Retinal pigment epithelial cell (primary cell): ENCODE measurements at regions not wholly inside any gene's neighbourhood (a gene's known extent, or its start where the extent isn't known, plus 50 kb on each side); places are given as distances from the start of the nearest gene placed in this dataset.

Experiments
- DNase-seq: peaks from one replicate; pipeline ENCODE4 v3.0.0-alpha.2; 2010; ENCODE audit warnings: low read depth
- H3K4me3 ChIP-seq: 2 replicates; pipeline ENCODE4 v1.5.1; 2011; ENCODE audit warnings: mild to moderate bottlenecking, low read length, control low read depth, moderate library complexity
- TF ChIP-seq, protein P1 (sequence below): conservative IDR thresholded peaks from 2 replicates; pipeline ENCODE4 v1.5.1; 2011; ENCODE audit warnings: low read depth, low read length, control low read depth, inconsistent platforms

DNA sequence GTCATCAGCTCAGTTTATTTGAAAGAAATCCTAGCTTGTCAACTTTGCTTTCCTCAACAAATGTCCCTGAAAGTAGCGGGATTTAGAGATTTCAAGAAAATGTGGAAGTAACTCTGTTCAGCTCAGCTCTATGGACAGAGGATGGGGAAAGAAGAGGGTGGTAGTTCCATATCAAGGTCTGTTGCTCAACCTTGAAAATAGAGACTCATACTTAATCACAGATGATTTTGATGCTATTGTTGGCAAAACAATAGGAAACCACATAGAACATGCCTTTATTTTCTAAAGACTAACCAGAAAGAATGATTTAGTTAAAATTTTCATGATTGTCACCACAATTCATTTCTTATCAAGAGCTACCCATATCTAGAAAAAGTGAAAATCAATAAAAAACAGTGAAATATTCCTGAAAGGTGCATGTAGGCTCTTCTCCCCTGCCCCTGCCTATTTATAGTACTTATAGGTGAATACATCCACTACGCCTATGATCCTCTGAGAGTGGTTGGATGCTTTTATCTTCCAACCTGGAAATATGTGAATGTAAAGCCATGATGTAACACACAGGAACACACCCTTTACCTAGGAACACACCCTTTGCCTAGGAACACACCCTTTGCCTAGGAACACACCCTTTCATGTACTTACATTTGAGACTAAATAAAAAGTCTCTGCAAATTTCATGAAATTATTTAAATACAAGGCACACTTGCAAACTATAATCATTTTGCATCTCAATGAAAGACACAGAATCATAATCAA is 65.8 kb downstream of the ETAA1 start:
- no peak for DNase-seq
- no peak overlapping the region for H3K4me3 ChIP-seq
- TF ChIP-seq, protein P1, sequence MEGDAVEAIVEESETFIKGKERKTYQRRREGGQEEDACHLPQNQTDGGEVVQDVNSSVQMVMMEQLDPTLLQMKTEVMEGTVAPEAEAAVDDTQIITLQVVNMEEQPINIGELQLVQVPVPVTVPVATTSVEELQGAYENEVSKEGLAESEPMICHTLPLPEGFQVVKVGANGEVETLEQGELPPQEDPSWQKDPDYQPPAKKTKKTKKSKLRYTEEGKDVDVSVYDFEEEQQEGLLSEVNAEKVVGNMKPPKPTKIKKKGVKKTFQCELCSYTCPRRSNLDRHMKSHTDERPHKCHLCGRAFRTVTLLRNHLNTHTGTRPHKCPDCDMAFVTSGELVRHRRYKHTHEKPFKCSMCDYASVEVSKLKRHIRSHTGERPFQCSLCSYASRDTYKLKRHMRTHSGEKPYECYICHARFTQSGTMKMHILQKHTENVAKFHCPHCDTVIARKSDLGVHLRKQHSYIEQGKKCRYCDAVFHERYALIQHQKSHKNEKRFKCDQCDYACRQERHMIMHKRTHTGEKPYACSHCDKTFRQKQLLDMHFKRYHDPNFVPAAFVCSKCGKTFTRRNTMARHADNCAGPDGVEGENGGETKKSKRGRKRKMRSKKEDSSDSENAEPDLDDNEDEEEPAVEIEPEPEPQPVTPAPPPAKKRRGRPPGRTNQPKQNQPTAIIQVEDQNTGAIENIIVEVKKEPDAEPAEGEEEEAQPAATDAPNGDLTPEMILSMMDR, result no peak

DNA sequence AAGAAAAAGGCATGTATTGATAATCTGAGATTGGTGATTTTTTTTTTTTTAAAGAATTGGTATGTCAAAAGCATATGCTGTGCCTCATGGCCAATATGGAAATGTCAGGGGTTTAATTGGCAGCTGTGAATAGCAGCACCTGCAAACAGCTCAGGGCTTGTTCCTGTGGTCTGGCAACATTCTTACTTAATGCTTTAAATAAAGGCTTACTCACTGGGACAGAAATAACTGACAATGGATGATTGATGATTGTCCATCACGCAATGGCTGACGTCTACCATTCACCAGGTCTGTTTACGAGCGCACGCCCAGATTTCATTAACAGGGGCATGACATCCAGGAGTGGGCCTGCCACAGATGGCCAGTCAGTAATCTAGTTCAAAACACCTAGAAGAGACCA is 66.7 kb downstream of the ETAA1 start:
- TF ChIP-seq, protein P1, result no peak

DNA sequence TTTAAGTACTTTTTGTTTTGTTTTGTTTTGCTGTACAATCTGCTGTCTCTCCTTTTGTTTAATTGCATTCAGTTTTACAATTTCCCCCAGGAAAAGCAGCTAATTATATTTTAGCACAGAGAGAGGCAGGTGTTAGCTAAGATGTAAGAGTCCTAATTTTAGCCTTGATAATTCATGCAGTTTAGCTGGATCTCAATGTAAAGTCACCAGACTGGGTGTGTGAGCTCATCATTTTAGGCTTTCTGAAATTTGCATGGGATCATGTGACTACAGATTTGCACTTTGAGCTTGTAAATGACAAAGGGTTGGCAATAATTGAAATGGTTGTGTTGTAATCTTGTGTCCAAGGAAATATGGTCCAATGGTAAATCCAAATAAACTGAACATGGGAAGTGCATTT is 68.5 kb downstream of the ETAA1 start:
- no peak overlapping the region for H3K4me3 ChIP-seq
- DNase-seq, result no peak
- TF ChIP-seq, protein P1, result no peak

More for the DNA sequence above, 66.7 kb downstream of the ETAA1 start:
- no peak overlapping the region for H3K4me3 ChIP-seq
- DNase-seq, result no peak

DNA sequence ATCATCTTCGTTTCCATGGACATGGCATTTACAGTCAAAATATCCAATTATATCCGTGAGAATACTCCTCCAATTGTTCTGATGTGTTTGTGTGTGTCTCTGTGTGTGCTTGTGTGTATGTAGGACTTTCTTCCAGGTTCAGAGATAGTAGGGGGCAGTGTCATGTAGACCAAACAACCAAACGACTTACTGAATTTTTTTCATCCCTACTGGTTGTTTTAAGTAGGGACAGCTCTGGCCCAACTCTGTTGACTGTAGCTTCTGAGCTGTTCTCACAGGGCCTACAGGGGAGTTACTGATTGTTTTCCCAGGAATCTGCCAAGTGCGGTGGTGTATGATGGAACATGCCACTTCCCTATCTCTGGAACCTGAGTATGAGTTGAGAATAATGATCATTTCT is 69.6 kb downstream of the ETAA1 start:
- TF ChIP-seq, protein P1, result no peak
- H3K4me3 ChIP-seq, result no peak overlapping the region
- DNase-seq, result no peak

DNA sequence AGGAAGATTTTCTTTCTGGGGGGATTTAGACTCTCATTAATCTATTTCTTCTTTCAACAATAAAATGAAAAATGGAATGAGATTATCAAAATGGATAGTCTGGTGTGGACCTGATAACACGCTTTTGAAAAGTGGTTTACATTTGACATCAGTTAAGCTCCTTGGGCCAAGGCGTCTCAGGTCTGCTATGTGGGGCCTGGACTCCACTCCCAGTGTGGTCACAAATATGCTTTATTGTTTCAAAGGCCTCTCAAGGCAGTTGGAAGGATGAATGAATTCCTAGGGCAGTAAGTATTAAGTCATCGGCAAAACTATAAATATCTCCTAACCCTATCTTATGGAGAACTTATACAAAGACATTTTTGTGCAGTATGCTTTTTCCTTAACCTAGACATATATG is 74.5 kb downstream of the ETAA1 start:
- no peak for DNase-seq
- no peak overlapping the region for H3K4me3 ChIP-seq
- TF ChIP-seq, protein P1, result no peak

DNA sequence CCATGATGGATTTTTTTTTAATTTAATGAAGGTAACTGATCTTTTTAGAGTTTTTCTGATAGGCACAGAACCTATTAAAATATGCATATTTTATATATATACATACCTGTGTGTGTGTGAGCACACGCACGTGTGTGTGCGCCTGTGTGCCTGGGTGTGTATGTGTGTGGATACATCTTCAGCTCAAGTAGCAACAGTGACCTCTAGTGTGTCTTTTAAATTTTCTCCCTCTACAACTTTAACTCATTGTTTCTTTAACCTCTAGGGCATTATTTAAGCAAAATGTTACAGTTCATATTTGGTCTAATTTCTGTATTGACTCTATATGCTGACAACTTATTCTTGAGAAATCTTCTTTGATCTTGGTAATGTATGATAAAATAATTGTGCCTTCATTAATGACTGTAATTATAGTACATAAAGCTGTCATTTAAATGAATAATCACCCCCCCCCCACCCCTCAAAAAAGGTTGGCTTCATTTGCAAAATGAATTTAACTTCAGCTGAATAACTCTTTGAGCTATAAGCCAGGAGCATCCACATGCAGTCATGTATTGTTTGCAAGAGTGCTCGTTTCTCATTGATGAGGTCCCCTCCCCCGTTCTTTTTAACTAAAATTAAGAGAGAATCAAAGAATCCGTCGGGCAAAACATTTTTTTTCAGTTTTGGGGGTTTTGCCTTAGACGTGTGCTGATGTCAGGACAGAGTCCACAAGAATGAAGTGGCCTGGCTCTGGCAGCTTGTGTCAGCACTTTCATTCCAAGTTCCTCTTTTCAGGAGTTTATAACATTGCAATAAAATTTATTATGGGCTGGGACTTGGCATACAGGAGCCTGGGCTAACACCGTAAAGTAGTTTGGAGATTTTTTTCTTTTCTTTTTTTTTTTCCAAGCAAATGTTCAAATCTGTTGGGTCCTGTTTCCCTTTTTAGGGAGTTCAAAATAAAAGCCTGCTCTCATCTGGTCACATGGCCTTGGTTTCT is 80.0 kb downstream of the ETAA1 start:
- H3K4me3 ChIP-seq, result no peak overlapping the region
- TF ChIP-seq, protein P1, result peak; percentile 54
- no peak for DNase-seq
